Ovary (tissue), 3 donors: ENCODE measurements at regions not wholly inside any gene's neighbourhood (a gene's known extent, or its start where the extent isn't known, plus 50 kb on each side); places are given as distances from the start of the nearest gene placed in this dataset.

Source experiments
- CTCF ChIP-seq, 3 donors: fragments of 450-650 bp in 2 of 3; fragments of 200-600 bp in 1 of 3; IDR thresholded peaks; one replicate each; pipeline versions ENCODE4 v1.5.1 to v1.8.0; 2016 to 2022; ENCODE audit warnings: antibody characterized with exemption in 3 of 3, mild to moderate bottlenecking in 1 of 3
- POLR2A ChIP-seq: fragments of 450-650 bp; IDR thresholded peaks from one replicate; pipeline ENCODE4 v1.6.1; 2017; ENCODE audit warnings: antibody characterized with exemption, mild to moderate bottlenecking, moderate library complexity
- donor health status: DM: no; HTN: no; CAD: no.

- TF ChIP-seq CTCF (IDR thresholded peaks at IDR 0.05) (no peak), POLR2A (no peak)
Measured at GRCh38 chr1:238752327-238752726, 634.0 kb upstream of the CHRM3 start.
